GM18858 (cell line): ENCODE measurements at regions not wholly inside any gene's neighbourhood (a gene's known extent, or its start where the extent isn't known, plus 50 kb on each side); places are given as distances from the start of the nearest gene placed in this dataset.

ENCODE experiments used
- ATAC-seq: cut with Tn5 transposase; IDR thresholded peaks from one replicate; pipeline ENCODE4 v1.9.1; 2021; ENCODE audit not compliant: unreplicated experiment

- no peak for ATAC-seq
These were observed 161.3 kb downstream of the HAUS1 start for GRCh38 chr18:46265196-46266156.

GRCh38 chr18:46266473-46266872 is 162.3 kb downstream of the HAUS1 start:
- ATAC-seq = no peak

DNA sequence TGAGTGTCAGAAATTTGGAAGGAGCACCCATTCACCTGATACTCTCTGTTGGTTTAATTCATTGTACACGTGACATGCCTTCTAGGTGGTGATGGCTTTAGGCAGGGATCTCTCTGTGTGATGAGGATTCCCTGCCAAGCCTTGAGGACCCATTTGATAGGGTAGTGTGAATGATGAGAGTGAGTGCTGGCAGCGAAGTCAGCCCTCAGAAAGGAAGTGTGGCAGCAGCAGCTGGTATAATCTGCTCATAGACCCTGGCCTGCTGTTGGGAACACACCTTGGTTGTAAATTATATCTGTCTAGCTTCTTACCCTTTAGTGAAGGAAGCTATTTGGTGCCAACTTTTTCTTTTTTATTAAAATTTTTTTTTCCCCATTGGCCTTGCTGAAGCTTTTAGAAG is 164.5 kb downstream of the HAUS1 start:
- ATAC-seq = no peak

DNA sequence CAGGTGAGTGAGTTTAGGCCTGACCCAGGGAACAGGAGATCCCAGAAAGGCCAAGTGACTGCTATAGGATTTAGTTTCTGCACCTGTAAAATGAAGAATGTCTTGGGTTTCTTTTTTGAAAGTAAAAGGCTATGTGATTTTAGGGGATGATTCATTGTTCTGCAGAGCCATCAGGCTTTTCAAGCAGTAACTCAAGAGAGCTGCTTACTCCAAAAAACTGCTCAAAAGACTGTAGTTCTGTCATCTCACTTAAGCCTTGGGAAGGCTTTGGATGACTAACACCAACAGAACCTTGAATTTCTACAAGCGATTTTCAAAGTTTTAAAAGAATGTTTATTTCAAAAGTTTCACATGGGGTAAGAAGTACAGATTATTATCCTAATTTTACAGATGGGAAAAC is 165.1 kb downstream of the HAUS1 start:
- ATAC-seq = no peak

DNA sequence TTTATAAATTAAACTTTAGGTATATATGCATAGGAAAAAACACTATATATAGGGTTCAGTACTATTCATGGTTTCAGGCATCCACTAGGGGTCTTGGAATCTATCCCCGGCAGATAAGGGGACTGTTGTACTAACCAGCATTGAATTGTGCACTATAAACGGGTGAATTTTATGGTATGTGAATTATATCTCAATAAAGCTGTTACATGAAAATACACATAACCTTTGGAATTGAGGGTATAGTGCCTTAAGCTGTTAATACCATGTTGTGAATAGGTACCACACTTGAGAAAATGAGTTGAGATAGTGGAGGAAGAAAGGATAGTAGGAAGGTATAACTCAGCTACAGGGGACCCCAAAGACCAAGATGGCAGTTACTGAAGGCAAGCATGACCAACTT is 167.3 kb downstream of the HAUS1 start:
- ATAC-seq = no peak

DNA sequence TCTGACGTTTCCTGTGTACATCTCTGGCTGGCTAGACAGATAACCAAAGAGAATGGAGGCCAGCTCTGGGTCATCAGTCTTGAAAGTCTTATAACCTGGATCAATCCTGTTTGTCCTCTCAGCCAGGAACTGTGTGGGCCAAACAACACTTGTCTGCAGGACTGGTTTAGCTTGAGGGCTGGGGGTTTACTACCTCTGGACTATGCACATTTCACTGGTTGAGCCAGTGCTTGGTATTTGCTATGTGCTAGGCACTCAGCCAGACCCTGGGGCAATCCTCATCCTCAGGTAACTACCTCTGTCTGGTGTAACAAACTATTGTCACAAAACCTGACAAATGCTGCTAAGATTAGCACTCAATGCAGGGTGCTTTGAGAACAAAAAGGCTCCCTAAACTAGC is 169.7 kb downstream of the HAUS1 start:
- ATAC-seq = no peak

DNA sequence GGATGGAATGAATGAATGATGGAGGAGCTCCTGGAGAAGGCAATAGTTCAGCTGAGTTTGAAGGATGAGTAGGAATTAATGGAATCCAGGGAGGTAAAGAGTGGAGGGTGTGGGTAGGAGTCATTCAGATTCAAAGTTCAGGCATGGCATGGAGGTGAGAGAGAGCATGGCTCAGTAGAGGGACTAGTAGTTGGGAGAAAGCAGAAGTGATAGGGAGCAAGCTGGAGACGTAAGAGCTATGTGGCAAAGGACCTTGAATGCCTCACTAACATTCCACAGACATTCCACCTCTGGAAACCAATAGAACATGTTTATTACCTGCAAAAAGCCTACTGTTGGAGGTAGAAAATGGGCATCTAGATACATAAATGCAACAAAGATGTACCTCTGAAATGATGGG is 170.1 kb downstream of the HAUS1 start:
- ATAC-seq = no peak

DNA sequence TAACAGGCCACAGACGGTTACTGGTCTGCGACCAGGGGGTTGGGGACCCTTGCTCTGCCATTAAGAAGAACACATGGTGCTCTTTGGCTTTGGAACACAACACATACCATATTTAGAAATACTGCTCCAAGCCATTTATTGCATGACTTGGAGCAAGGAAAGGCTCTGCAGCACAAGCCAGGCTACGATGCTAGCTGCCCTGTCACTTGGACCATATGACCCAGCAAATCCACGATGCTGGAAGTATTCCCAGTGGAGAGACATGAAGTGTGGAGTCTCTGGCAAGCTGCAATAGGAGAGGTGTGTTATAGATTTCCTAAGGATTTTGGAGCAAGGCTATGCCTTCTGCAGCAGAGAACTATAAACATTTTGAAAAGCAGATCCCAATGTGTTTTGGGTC is 171.2 kb downstream of the HAUS1 start:
- ATAC-seq = no peak

GRCh38 chr18:46276748-46277147 is 172.6 kb downstream of the HAUS1 start:
- no peak for ATAC-seq

GRCh38 chr18:46278481-46279465 is 174.6 kb downstream of the HAUS1 start:
- no peak for ATAC-seq

GRCh38 chr18:46279673-46280072 is 175.5 kb downstream of the HAUS1 start:
- ATAC-seq = no peak

- peak; percentile 83 for ATAC-seq
These were observed 177.3 kb downstream of the HAUS1 start for GRCh38 chr18:46281185-46282176.

- no peak for ATAC-seq
These were observed 178.0 kb downstream of the HAUS1 start for GRCh38 chr18:46282177-46282570.

DNA sequence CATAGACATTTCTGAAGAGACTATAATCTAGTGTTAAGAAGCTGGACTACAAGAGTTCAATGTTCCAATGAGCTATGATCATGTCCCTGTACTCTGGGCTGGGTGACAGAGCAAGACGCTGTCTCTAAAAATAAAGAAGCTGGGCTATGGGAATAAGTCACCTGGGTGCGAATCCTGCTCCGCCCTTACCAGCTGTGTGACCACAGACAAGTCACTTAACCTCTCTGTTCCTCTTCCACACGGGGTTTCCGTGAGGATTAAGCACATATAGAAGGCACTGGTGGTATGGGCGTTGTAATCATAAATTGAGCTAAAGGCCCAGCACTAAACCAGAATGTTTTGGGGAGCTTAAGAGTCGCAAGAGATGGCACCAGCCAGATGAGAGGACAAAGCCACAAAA is 178.5 kb downstream of the HAUS1 start:
- ATAC-seq = no peak

- no peak for ATAC-seq
These were observed 179.1 kb downstream of the HAUS1 start for GRCh38 chr18:46283268-46283667.

- no peak for ATAC-seq
These were observed 179.7 kb downstream of the HAUS1 start for GRCh38 chr18:46283895-46284295.

DNA sequence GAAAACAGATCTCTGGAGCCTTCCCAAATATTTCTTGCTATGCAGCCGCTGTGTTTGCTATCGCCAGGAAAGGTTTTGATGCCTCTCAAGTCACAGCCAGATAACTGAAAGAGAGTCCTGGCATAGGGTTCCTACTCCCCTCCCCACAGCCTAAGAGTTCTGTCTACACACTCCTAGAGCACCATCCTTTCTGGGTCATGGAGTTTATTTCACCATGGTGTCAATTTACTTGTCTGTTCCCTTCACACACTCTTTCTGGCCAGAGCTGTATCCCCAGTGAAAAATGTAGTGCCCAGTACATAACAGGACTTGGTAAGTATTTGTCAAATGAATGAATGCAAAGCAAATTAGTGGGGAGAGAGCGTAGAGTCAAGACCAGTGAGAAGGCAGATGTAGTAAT is 185.3 kb downstream of the HAUS1 start:
- no peak for ATAC-seq

DNA sequence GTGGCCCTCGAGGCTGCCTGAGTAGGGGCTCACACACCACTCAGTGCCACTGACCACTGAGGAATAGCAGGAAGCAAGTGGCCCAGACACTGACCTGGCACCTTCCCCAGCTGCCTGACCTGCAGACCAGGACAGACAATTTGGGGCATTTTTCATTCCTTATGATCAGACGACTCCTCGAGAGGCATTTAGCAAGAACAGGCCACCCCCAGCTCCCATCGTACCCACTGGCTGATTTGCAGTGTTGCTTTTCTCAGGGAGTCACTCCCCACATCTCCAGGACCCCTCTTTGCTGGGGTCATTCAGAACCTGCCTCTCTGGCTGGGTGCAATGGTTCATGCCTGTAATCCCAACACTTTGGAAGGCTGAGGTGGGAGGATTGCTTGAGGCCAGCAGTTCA is 185.7 kb downstream of the HAUS1 start:
- ATAC-seq = no peak

DNA sequence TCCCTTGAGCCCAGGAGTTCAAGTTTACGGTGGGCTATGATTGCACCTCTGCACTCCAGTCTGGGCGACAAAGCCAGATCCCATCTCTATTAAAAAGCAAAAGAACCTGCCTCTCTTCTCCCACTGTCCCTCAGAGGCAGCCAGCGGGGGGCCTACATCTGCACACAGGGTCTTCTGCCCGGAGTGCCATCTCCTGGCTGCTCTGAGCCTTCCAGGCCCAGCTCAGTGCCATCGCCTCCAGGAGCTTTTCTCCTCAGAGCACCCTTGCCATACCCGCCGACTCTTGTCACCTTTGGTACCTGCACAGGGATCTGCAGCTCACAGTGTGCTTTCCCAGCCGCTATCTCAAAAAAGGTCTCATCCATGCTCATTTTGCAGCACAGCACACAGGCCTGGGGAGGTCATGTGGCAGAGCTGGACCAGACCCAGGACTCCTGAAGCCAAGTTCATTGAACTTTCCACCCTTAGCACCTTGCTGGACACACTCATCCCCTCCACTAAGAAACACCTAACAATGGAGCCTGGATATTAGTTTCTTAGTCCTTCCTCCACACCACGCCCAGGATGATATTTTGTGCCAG is 186.3 kb downstream of the HAUS1 start:
- ATAC-seq = no peak

- ATAC-seq = no peak
These were observed 187.0 kb downstream of the HAUS1 start for GRCh38 chr18:46291149-46291548.
